Fibroblast of lung (primary cell): ENCODE measurements at regions not wholly inside any gene's neighbourhood (a gene's known extent, or its start where the extent isn't known, plus 50 kb on each side); places are given as distances from the start of the nearest gene placed in this dataset.

Experiments used
- CTCF ChIP-seq, 2 donors: IDR thresholded peaks in 1 of 2; conservative IDR thresholded peaks in 1 of 2; 1 replicate in 1 of 2; 2 replicates in 1 of 2; pipeline ENCODE4 v1.5.1; 2011 to 2012; ENCODE audit warnings: low read length in 2 of 2, control low read depth in 1 of 2, inconsistent platforms in 1 of 2, low read depth in 1 of 2, mild to moderate bottlenecking in 1 of 2
- EZH2 ChIP-seq: IDR thresholded peaks from 2 replicates; pipeline ENCODE4 v1.5.1; 2012; ENCODE audit warnings: low read length, control low read depth, mild to moderate bottlenecking; ENCODE audit errors: missing control alignments

GRCh38 chr6:85110943-85111342 lies 338.9 kb upstream of the NT5E start:
- TF ChIP-seq CTCF (conservative IDR thresholded peaks at IDR 0.05 in 1 of 2, IDR thresholded peaks at IDR 0.05 in 1 of 2; ENCODE audit: low read depth in 1 of 2, low read length in 2 of 2) (no peak), EZH2 (no peak)
